ENCODE measurements at regions not wholly inside any gene's neighbourhood (a gene's known extent, or its start where the extent isn't known, plus 50 kb on each side); places are given as distances from the start of the nearest gene placed in this dataset.

DNA sequence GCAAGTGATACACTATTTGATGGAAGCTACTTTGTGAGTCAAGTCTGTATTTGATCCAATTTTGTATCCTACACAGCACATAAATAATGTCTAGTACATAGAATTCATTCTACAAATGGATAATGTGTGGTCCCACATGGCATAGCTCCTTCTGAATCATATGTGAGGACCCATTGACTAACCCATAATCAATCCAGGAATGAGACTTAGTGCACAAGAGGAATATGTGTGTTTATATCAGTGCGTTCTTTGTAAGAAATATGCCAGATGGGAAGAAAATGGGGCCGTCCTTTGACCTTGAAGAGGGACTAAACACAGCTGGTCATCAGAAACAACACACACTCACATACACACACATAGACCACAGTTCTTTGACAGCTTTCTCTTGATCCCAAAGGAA is 282.7 kb upstream of the SEMA6D start:
- Histone ChIP-seq H3K9me3 (ENCODE audit: control insufficient read depth in 1 of 2, low read length in 2 of 2) (no peaks in the 10 kb centered on the region), H3K36me3 (ENCODE audit: insufficient read depth, low read length) (no peaks in the 10 kb centered on the region), H3K27me3 (ENCODE audit: insufficient read depth, low read length) (no peaks in the 10 kb centered on the region), H3K4me3 (ENCODE audit: low read length in 2 of 2) (no peak overlapping the region), H3K4me1 (ENCODE audit: insufficient read depth, low read length) (no peaks in the 10 kb centered on the region), H3K27ac (ENCODE audit: low read depth, low read length) (no peak overlapping the region)
- Mint-ChIP-seq H3K4me1 (no peaks in the 10 kb centered on the region), H3K27me3 (no peaks in the 10 kb centered on the region), H3K36me3 (no peaks in the 10 kb centered on the region), H3K4me3 (no peak overlapping the region), H3K27ac (no peak overlapping the region), H3K9me3 (peaks cover 0 to 5% (median 1%) of the 10 kb centered on the region in 8 donors)
- ChIA-PET CTCF (ENCODE audit: partially characterized antibody) (no interaction called here), POLR2A (ENCODE audit: partially characterized antibody) (no interaction called here)
- no peak for DNase-seq
- intact Hi-C loops (cut with micrococcal nuclease): no loop called here

DNA sequence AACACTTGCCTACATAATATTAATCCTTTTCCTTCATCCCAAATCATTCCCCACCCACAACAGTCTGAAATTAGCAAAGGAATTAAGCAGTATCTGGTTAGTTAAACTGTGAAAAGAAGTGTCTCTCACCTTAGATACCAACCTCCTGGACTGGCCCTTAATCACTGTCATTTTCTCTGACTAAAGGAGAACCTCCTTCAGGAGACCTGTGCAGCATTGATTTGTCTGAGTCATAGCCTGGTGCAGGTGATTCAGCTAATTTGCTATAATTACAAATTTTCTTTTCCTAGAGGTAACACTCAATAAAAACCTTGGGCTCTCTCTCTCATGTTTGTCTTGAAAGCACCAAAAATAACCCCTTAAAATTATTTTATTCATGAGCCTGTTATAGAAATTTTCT is 279.8 kb upstream of the SEMA6D start:
- intact Hi-C loops (cut with micrococcal nuclease): no loop called here
- DNase-seq: no peak
- Mint-ChIP-seq H3K4me1 (no peaks in the 10 kb centered on the region), H3K36me3 (no peaks in the 10 kb centered on the region), H3K27ac (no peak overlapping the region), H3K27me3 (no peaks in the 10 kb centered on the region), H3K9me3 (peaks cover 0 to 4% (median under 1%) of the 10 kb centered on the region in 8 donors), H3K4me3 (no peak overlapping the region)
- H3K36me3 ChIP-seq (ENCODE audit: insufficient read depth, low read length): no peaks in the 10 kb centered on the region
- H3K27ac ChIP-seq (ENCODE audit: low read depth, low read length): no peak overlapping the region
- no peaks in the 10 kb centered on the region for H3K4me1 ChIP-seq (ENCODE audit: insufficient read depth, low read length)
- POLR2A ChIA-PET (ENCODE audit: partially characterized antibody): no interaction called here
- H3K9me3 ChIP-seq (ENCODE audit: control insufficient read depth in 1 of 2, low read length in 2 of 2): no peaks in the 10 kb centered on the region
- no peak overlapping the region for H3K4me3 ChIP-seq (ENCODE audit: low read length in 2 of 2)
- H3K27me3 ChIP-seq (ENCODE audit: insufficient read depth, low read length): no peaks in the 10 kb centered on the region
- CTCF ChIA-PET (ENCODE audit: partially characterized antibody): no interaction called here

DNA sequence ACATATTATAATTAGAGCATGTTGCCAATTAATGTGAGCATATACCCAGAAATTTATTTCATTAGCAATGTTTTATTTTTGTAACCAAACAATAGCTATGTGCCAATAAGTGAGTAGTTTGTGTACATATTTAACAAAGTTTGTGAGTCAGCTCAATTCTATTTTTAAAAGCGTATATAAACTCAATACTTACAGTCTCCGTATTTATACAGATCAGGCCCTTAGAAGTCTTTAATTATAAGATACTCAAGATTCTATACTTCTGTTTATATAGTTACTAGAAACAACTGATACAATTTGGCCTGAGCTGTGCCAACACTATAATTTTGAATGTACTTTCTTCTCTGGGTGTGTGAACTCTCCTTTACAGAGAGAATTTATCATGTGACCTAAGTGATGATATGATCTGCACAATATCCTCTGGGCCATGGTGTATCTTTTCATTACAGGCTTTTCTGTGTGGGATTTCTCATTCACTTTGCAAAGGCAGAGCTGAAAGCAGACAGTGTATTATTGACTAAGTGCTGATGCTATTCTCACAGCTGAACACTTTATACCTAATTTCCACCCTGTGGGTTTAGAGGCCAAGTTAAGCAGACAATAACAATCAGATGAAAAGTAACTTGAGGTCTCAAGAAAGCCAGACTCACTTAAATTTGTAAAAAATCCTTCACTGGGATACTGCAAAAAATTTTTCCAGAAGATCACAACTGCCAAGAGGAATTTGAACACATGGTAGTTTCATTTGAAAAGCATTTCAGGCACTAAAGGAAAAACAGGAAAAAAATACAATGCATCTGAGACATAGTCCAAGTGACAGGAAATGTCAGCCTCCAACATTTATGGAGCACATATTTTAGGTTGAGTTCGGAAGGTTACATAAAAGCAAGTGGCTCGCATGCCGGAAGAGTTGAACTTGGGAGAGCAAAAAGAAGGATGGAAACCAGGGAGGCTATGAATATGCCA is 277.9 kb upstream of the SEMA6D start:
- H3K36me3 ChIP-seq (ENCODE audit: insufficient read depth, low read length): no peaks in the 10 kb centered on the region
- H3K4me1 Mint-ChIP-seq: no peaks in the 10 kb centered on the region
- intact Hi-C loops (cut with micrococcal nuclease): no loop called here
- no peaks in the 10 kb centered on the region for H3K36me3 Mint-ChIP-seq
- CTCF ChIA-PET (ENCODE audit: partially characterized antibody): no interaction called here
- H3K4me3 Mint-ChIP-seq: no peak overlapping the region
- DNase-seq: no peak
- H3K27ac ChIP-seq (ENCODE audit: low read depth, low read length): no peak overlapping the region
- H3K4me3 ChIP-seq (ENCODE audit: low read length in 2 of 2): no peak overlapping the region
- POLR2A ChIA-PET (ENCODE audit: partially characterized antibody): no interaction called here
- no peaks in the 10 kb centered on the region for H3K27me3 ChIP-seq (ENCODE audit: insufficient read depth, low read length)
- peaks cover 0 to 5% (median under 1%) of the 10 kb centered on the region in 8 donors for H3K9me3 Mint-ChIP-seq
- no peaks in the 10 kb centered on the region for H3K27me3 Mint-ChIP-seq
- H3K27ac Mint-ChIP-seq: no peak overlapping the region
- no peaks in the 10 kb centered on the region for H3K4me1 ChIP-seq (ENCODE audit: insufficient read depth, low read length)
- H3K9me3 ChIP-seq (ENCODE audit: control insufficient read depth in 1 of 2, low read length in 2 of 2): no peaks in the 10 kb centered on the region

DNA sequence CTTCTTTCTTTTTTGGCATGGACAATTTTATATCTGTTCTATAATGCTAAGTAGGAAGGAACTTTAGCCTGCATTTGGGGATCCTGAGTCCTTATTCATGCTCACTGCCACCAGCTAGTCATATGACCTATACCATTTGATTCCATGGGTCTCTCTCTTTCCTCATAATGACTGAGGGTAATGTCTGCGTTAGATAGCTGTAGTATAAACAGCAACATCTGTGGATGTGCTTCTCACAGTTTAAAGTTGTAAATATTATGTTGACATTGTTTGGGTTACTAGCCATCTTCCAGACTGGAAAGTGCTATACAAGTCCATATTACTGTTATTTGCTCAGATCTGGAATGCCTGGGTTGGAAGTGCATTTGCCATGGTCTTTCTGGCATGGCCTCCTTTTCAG is 274.9 kb upstream of the SEMA6D start:
- Mint-ChIP-seq H3K27ac (no peak overlapping the region), H3K36me3 (no peaks in the 10 kb centered on the region), H3K4me1 (no peaks in the 10 kb centered on the region), H3K4me3 (no peak overlapping the region), H3K27me3 (no peaks in the 10 kb centered on the region), H3K9me3 (peaks cover 0 to 9% (median 0%) of the 10 kb centered on the region in 8 donors)
- intact Hi-C loops (cut with micrococcal nuclease): no loop called here
- H3K9me3 ChIP-seq (ENCODE audit: control insufficient read depth in 1 of 2, low read length in 2 of 2): no peaks in the 10 kb centered on the region
- no peak overlapping the region for H3K4me3 ChIP-seq (ENCODE audit: low read length in 2 of 2)
- POLR2A ChIA-PET (ENCODE audit: partially characterized antibody): no interaction called here
- H3K36me3 ChIP-seq (ENCODE audit: insufficient read depth, low read length): no peaks in the 10 kb centered on the region
- no peaks in the 10 kb centered on the region for H3K27me3 ChIP-seq (ENCODE audit: insufficient read depth, low read length)
- no peak overlapping the region for H3K27ac ChIP-seq (ENCODE audit: low read depth, low read length)
- no peak for DNase-seq
- CTCF ChIA-PET (ENCODE audit: partially characterized antibody): interaction anchor here (1.0 kb wide), 1 partner anchor 11 kb away, joined by 3 read pairs; no protein-coding TSS in a partner anchor
- H3K4me1 ChIP-seq (ENCODE audit: insufficient read depth, low read length): no peaks in the 10 kb centered on the region

DNA sequence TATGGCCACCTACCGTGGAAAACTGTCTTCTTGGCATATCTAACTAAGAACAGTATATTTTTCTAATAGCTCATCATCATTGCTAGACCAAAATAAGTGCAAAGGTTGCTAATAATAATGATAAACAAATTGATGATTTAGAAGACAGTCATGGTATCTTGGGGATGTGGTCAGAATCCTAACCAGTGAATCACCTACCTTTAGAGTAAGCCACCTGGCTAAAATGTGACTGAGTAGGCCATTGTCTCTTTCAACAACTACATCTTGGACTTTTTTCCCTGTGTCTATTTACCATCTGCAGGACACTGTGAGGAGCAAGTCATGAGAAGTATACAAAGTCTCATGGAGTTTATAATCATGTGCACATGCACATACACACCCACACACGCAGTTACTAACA is 273.5 kb upstream of the SEMA6D start:
- Mint-ChIP-seq H3K4me3 (no peak overlapping the region), H3K27me3 (no peaks in the 10 kb centered on the region), H3K4me1 (no peaks in the 10 kb centered on the region), H3K36me3 (no peaks in the 10 kb centered on the region), H3K9me3 (peaks cover 0 to 9% (median 0%) of the 10 kb centered on the region in 8 donors), H3K27ac (no peak overlapping the region)
- DNase-seq: no peak
- intact Hi-C loops (cut with micrococcal nuclease): no loop called here
- H3K9me3 ChIP-seq (ENCODE audit: control insufficient read depth in 1 of 2, low read length in 2 of 2): no peaks in the 10 kb centered on the region
- H3K36me3 ChIP-seq (ENCODE audit: insufficient read depth, low read length): no peaks in the 10 kb centered on the region
- POLR2A ChIA-PET (ENCODE audit: partially characterized antibody): no interaction called here
- CTCF ChIA-PET (ENCODE audit: partially characterized antibody): no interaction called here
- no peaks in the 10 kb centered on the region for H3K27me3 ChIP-seq (ENCODE audit: insufficient read depth, low read length)
- no peak overlapping the region for H3K4me3 ChIP-seq (ENCODE audit: low read length in 2 of 2)
- no peaks in the 10 kb centered on the region for H3K4me1 ChIP-seq (ENCODE audit: insufficient read depth, low read length)
- H3K27ac ChIP-seq (ENCODE audit: low read depth, low read length): no peak overlapping the region

- Mint-ChIP-seq H3K27me3 (no peaks in the 10 kb centered on the region), H3K4me1 (no peaks in the 10 kb centered on the region), H3K36me3 (no peaks in the 10 kb centered on the region), H3K9me3 (peaks cover 0 to 9% (median 0%) of the 10 kb centered on the region in 8 donors), H3K4me3 (no peak overlapping the region), H3K27ac (no peak overlapping the region)
- H3K27me3 ChIP-seq (ENCODE audit: insufficient read depth, low read length): no peaks in the 10 kb centered on the region
- H3K9me3 ChIP-seq (ENCODE audit: control insufficient read depth in 1 of 2, low read length in 2 of 2): no peaks in the 10 kb centered on the region
- CTCF ChIA-PET (ENCODE audit: partially characterized antibody): no interaction called here
- POLR2A ChIA-PET (ENCODE audit: partially characterized antibody): no interaction called here
- H3K4me3 ChIP-seq (ENCODE audit: low read length in 2 of 2): no peak overlapping the region
- H3K27ac ChIP-seq (ENCODE audit: low read depth, low read length): no peak overlapping the region
- no peak for DNase-seq
- no peaks in the 10 kb centered on the region for H3K4me1 ChIP-seq (ENCODE audit: insufficient read depth, low read length)
- no peaks in the 10 kb centered on the region for H3K36me3 ChIP-seq (ENCODE audit: insufficient read depth, low read length)
- intact Hi-C loops (cut with micrococcal nuclease): no loop called here
Observed at GRCh38 chr15:47445723-47446392, 271.4 kb upstream of the SEMA6D start.

DNA sequence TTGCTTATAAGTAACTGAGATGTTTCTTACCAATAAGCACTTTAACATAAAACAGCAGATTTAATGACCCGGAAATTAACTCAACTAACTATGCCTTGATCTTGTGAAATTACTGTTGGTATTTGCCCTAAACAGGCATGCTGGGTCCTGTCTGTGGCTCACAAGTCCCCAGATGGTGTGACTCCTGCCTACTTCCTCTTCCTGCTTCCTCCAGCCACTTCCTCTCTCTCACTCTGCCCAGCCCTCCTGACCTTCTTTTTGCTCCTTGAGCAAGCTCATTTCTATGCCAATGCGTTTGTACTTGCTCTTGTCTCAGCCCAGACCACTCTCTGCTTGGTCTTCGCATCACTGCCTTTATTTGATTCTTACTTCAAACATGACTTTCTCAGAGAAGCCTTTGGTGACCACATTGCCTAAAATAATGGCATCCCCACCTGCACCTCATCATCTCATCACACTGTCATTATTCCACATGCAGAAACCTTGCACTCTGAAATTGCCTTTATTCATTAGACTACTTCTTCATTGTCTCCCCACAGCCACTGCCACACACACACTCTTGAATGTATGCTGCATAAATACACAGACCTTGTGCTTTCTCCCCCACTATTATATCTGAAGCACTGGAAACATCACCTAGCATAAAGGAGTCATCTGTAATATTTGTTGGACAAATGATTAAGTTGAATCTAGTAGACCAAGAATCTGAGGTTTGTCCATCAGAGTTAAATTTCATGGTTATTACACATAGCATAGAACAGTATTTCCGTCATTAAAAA is 256.3 kb upstream of the SEMA6D start:
- no peaks in the 10 kb centered on the region for H3K9me3 ChIP-seq (ENCODE audit: control insufficient read depth in 1 of 2, low read length in 2 of 2)
- H3K27ac ChIP-seq (ENCODE audit: low read depth, low read length): no peak overlapping the region
- H3K27me3 Mint-ChIP-seq: no peaks in the 10 kb centered on the region
- H3K27me3 ChIP-seq (ENCODE audit: insufficient read depth, low read length): no peaks in the 10 kb centered on the region
- H3K4me1 ChIP-seq (ENCODE audit: insufficient read depth, low read length): no peaks in the 10 kb centered on the region
- ChIA-PET POLR2A (ENCODE audit: partially characterized antibody) (no interaction called here), CTCF (ENCODE audit: partially characterized antibody) (no interaction called here)
- H3K36me3 Mint-ChIP-seq: no peaks in the 10 kb centered on the region
- H3K27ac Mint-ChIP-seq: no peak overlapping the region
- H3K9me3 Mint-ChIP-seq: peaks cover 0 to 4% (median 0%) of the 10 kb centered on the region in 8 donors
- no peak for DNase-seq
- intact Hi-C loops (cut with micrococcal nuclease): no loop called here
- no peak overlapping the region for H3K4me3 Mint-ChIP-seq
- no peak overlapping the region for H3K4me3 ChIP-seq (ENCODE audit: low read length in 2 of 2)
- no peaks in the 10 kb centered on the region for H3K4me1 Mint-ChIP-seq
- H3K36me3 ChIP-seq (ENCODE audit: insufficient read depth, low read length): no peaks in the 10 kb centered on the region
